Stimulated activated CD8-positive, alpha-beta memory T cell treated with anti-CD3 and anti-CD28 coated beads, Interleukin-15, amount 100 ng/mL, for 1 hour (primary cell): ENCODE measurements at regions not wholly inside any gene's neighbourhood (a gene's known extent, or its start where the extent isn't known, plus 50 kb on each side); places are given as distances from the start of the nearest gene placed in this dataset.
"Not testable (repeated sequence)": the region's sequence is repeated elsewhere in the genome, so short reads cannot be mapped to it uniquely, and the experiment has no call there.

ENCODE experiments used
- DNase-seq: peaks from one replicate; pipeline ENCODE4 v3.0.0-alpha.2; 2020; ENCODE audit warnings: low read depth

GRCh38 chr15:95180530-95180929 is 949.2 kb downstream of the MCTP2 start:
- no peak for DNase-seq

GRCh38 chr15:95182091-95182490 is 950.7 kb downstream of the MCTP2 start:
- DNase-seq, result no peak

- DNase-seq, result no peak
Observed at GRCh38 chr15:95192923-95193322, 961.6 kb downstream of the MCTP2 start.

- no peak for DNase-seq
Observed at GRCh38 chr15:95194746-95195145, 963.4 kb downstream of the MCTP2 start.

GRCh38 chr15:95196176-95196915 is 965.0 kb downstream of the MCTP2 start:
- no peak for DNase-seq

- no peak for DNase-seq
Observed at GRCh38 chr15:95202569-95203349, 971.4 kb downstream of the MCTP2 start.

GRCh38 chr15:95205077-95205476 is 973.7 kb downstream of the MCTP2 start:
- DNase-seq, result no peak

GRCh38 chr15:95205830-95206229 is 974.5 kb downstream of the MCTP2 start:
- DNase-seq, result not testable (repeated sequence)

GRCh38 chr15:95208071-95208470 is 976.7 kb downstream of the MCTP2 start:
- no peak for DNase-seq

- no peak for DNase-seq
Observed at GRCh38 chr15:95208988-95209387, 977.6 kb downstream of the MCTP2 start.

- DNase-seq, result no peak
Observed at GRCh38 chr15:95210436-95210981, 979.1 kb downstream of the MCTP2 start.

GRCh38 chr15:95215017-95215416 is 983.7 kb downstream of the MCTP2 start:
- no peak for DNase-seq

- no peak for DNase-seq
Observed at GRCh38 chr15:95226835-95227234, 995.5 kb downstream of the MCTP2 start.

- no peak for DNase-seq
Observed at GRCh38 chr15:95227235-95227634, 995.9 kb downstream of the MCTP2 start.

GRCh38 chr15:95228856-95229555 is 997.6 kb downstream of the MCTP2 start:
- DNase-seq, result no peak

- DNase-seq, result no peak
Observed at GRCh38 chr15:95235033-95235432, 1003.7 kb downstream of the MCTP2 start.

GRCh38 chr15:95247071-95247984 is 1016.0 kb downstream of the MCTP2 start:
- no peak for DNase-seq

GRCh38 chr15:95249524-95249923 is 1018.2 kb downstream of the MCTP2 start:
- DNase-seq, result no peak

GRCh38 chr15:95252404-95252803 is 1021.0 kb downstream of the MCTP2 start:
- no peak for DNase-seq

- DNase-seq, result no peak
Observed at GRCh38 chr15:95254263-95254662, 1022.9 kb downstream of the MCTP2 start.

- peak; percentile 20 for DNase-seq
Observed at GRCh38 chr15:95259513-95259912, 1028.2 kb downstream of the MCTP2 start.
